ENCODE measurements at regions not wholly inside any gene's neighbourhood (a gene's known extent, or its start where the extent isn't known, plus 50 kb on each side); places are given as distances from the start of the nearest gene placed in this dataset.

DNA sequence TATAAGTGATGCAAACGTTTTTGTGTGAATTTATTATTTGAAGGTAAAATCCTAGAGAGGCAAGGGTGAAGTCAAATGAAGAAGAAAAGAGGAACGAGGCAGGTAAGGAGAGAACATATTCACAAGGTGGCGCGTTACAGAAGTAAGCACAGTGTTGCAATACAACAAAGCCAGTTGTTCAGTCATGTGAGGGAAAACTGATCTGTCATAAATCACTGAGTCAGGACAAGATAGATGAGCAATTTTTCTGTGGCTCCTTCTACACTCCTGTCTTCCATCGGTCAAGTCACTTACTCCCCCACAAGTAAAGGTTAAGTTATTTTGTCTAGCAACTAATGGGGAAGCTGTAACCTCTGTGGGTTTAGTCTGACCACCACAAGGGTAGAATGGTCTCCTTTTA, 203.0 kb upstream of the GK2 start:
- TF ChIP-seq ZNF274 (IDR thresholded peaks at IDR 0.05; ENCODE audit: low read depth, low read length) (no peak), SUZ12 (IDR thresholded peaks at IDR 0.05; ENCODE audit: extremely low read depth, insufficient read depth, insufficient read length) (no peak)
